IMR-90 (cell line): ENCODE measurements at regions not wholly inside any gene's neighbourhood (a gene's known extent, or its start where the extent isn't known, plus 50 kb on each side); places are given as distances from the start of the nearest gene placed in this dataset.

Experiments used
- BHLHE40 ChIP-seq: fragments of 150-350 bp; IDR thresholded peaks from 2 replicates; pipeline ENCODE4 v1.6.1; 2016; ENCODE audit warnings: mild to moderate bottlenecking, low read depth, low read length
- CEBPB ChIP-seq: IDR thresholded peaks from 2 replicates; pipeline ENCODE4 v1.6.1; 2012; ENCODE audit warnings: low read depth, low read length, improper control_type of control experiment
- CTCF ChIP-seq: conservative IDR thresholded peaks from 2 replicates; pipeline ENCODE4 v1.5.1; 2012; ENCODE audit warnings: mild to moderate bottlenecking, low read depth, low read length, improper control_type of control experiment
- MAFK ChIP-seq: IDR thresholded peaks from 2 replicates; pipeline ENCODE4 v1.6.1; 2012; ENCODE audit warnings: low read depth, low read length, improper control_type of control experiment
- MXI1 ChIP-seq: IDR thresholded peaks from 2 replicates; pipeline ENCODE4 v1.6.1; 2012; ENCODE audit warnings: low read depth, mild to moderate bottlenecking, low read length, moderate library complexity, borderline replicate concordance
- POLR2A ChIP-seq: IDR thresholded peaks from 2 replicates; pipeline ENCODE4 v1.6.1; 2012; ENCODE audit warnings: mild to moderate bottlenecking, low read depth, low read length
- USF2 ChIP-seq: fragments of 150-350 bp; IDR thresholded peaks from 2 replicates; pipeline ENCODE4 v1.6.1; 2017; ENCODE audit warnings: mild to moderate bottlenecking, antibody characterized with exemption, low read length, low read depth

GRCh38 chr5:66450988-66451387 is 145.2 kb upstream of the MAST4 start:
- TF ChIP-seq CTCF (no peak), CEBPB (no peak), MXI1 (no peak), BHLHE40 (no peak), MAFK (no peak), POLR2A (no peak), USF2 (no peak)
